ENCODE measurements at regions not wholly inside any gene's neighbourhood (a gene's known extent, or its start where the extent isn't known, plus 50 kb on each side); places are given as distances from the start of the nearest gene placed in this dataset.

DNA sequence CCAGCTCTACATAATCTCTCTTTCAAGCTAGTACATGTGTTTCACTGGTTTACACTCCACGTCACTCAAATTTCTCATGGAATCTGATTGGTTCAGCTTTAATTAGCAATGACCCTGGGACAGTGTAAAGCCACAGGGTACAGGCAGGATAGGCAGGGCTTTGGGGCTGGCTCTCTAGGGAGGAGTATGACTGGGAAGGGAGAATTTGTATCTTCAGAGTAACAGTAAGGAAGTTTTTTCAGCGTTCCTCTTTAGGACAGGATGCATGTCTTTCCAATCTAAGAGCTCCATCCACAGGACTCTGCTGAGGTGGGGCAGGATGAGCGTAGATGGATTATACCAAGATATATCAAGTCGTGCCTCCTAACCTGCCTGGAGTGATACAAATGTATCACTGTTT is 112.0 kb upstream of the CLEC14A start:
- no peak overlapping the region for H3K4me3 ChIP-seq (ENCODE audit: extremely low read depth in 1 of 4, insufficient read depth in 2 of 4, low read depth in 3 of 4, low read length in 4 of 4)
- no peak overlapping the region for H2BK12ac ChIP-seq (ENCODE audit: low read depth, low read length)
- H3K23me2 ChIP-seq (ENCODE audit: low read depth, low read length), result no peaks in the 10 kb centered on the region
- WGBS, 2 experiments (ENCODE audit: extremely low coverage in 1 of 2, insufficient coverage in 1 of 2, insufficient read length in 1 of 2, insufficient replicate concordance in 2 of 2, low coverage in 1 of 2, low lambda C conversion rate in 2 of 2, missing lambda C conversion rate in 1 of 2), result 75% methylated on average over 4 of the region's 4 CpGs; no CpG with 5 or more reads in 1 of the 2 experiments
- DNase-seq (ENCODE audit: low read depth in 1 of 2, low spot score in 2 of 2), result no peak
- no peak overlapping the region for H3K4me2 ChIP-seq (ENCODE audit: insufficient read depth in 1 of 2, low read depth in 2 of 2, low read length in 2 of 2)
- no peaks in the 10 kb centered on the region for H3K4me1 ChIP-seq (replicated peaks in 1 of 4; ENCODE audit: control insufficient read depth in 3 of 4, insufficient read depth in 4 of 4, low read length in 3 of 4)
- no peak overlapping the region for H2BK5ac ChIP-seq (ENCODE audit: low read depth, low read length)
- H2BK20ac ChIP-seq (ENCODE audit: low read length), result no peak overlapping the region
- no peak overlapping the region for H4K5ac ChIP-seq (ENCODE audit: insufficient read length, low read depth, low read length)
- H3K9ac ChIP-seq (replicated peaks in 1 of 4; ENCODE audit: extremely low read depth in 1 of 4, low read depth in 3 of 4, low read length in 3 of 4), result no peak overlapping the region
- no peaks in the 10 kb centered on the region for H3K79me1 ChIP-seq (ENCODE audit: low read depth, low read length)
- FAIRE-seq, result no peak
- no peak overlapping the region for H3K14ac ChIP-seq (ENCODE audit: insufficient read length)
- no peak overlapping the region for H4K8ac ChIP-seq (ENCODE audit: extremely low read depth, insufficient read depth, low read length)
- no peak overlapping the region for H2AK5ac ChIP-seq (ENCODE audit: low read depth, low read length)
- no peak overlapping the region for H2BK120ac ChIP-seq (replicated peaks; ENCODE audit: low read depth, low read length)
- 0 out of 2 replicates have a peak overlapping the region, but pooled peaks have one; percentile 19 for H2AFZ ChIP-seq (ENCODE audit: low read length)
- no peak overlapping the region for H3K4ac ChIP-seq (replicated peaks; ENCODE audit: insufficient read length, low read depth, low read length)
- no peak overlapping the region for H3K23ac ChIP-seq (ENCODE audit: insufficient read length)
- no peaks in the 10 kb centered on the region for H3K36me3 ChIP-seq (ENCODE audit: control insufficient read depth in 2 of 4, insufficient read depth in 4 of 4, low read length in 3 of 4)
- ChIA-PET CTCF (ENCODE audit: partially characterized antibody) (interaction anchor here (1.1 to 1.4 kb wide), 3 partner anchors 8 to 232 kb away, joined by 3 to 4 read pairs (median 4); no protein-coding TSS in a partner anchor), POLR2A (ENCODE audit: partially characterized antibody) (interaction anchor here (1.6 kb wide), 1 partner anchor 164 kb away, joined by 4 read pairs; no protein-coding TSS in a partner anchor)
- H3K56ac ChIP-seq (replicated peaks; ENCODE audit: insufficient read length, low read depth, low read length), result no peak overlapping the region
- no peak overlapping the region for H3K18ac ChIP-seq (ENCODE audit: extremely low read depth, low read length)
- H3K27me3 ChIP-seq (replicated peaks in 1 of 4; ENCODE audit: control insufficient read depth in 3 of 4, extremely low read depth in 1 of 4, insufficient read depth in 3 of 4, low read length in 3 of 4), result no peaks in the 10 kb centered on the region
- no peak for TF ChIP-seq BRCA1 (IDR thresholded peaks at IDR 0.05; ENCODE audit: low read depth, low read length)
- no peak overlapping the region for H2BK15ac ChIP-seq (ENCODE audit: low read length)
- no peak overlapping the region for H3K27ac ChIP-seq (ENCODE audit: low read depth, low read length)
- H3K79me2 ChIP-seq (ENCODE audit: control insufficient read depth in 1 of 2, insufficient read depth in 2 of 2, low read length in 2 of 2), result no peaks in the 10 kb centered on the region
- peaks cover 0 to 3% of the 10 kb centered on the region in 2 experiments for H4K20me1 ChIP-seq (replicated peaks in 1 of 2; ENCODE audit: control insufficient read depth in 1 of 2, insufficient read depth in 2 of 2, low read length in 2 of 2)
- H3K9me3 ChIP-seq (ENCODE audit: insufficient read depth in 2 of 2, low read depth in 1 of 2, low read length in 1 of 2), result no peaks in the 10 kb centered on the region
- no peak overlapping the region for H4K91ac ChIP-seq (replicated peaks; ENCODE audit: insufficient read length, low read length)

Data from H1 (cell line).